ENCODE measurements at regions not wholly inside any gene's neighbourhood (a gene's known extent, or its start where the extent isn't known, plus 50 kb on each side); places are given as distances from the start of the nearest gene placed in this dataset.

DNA sequence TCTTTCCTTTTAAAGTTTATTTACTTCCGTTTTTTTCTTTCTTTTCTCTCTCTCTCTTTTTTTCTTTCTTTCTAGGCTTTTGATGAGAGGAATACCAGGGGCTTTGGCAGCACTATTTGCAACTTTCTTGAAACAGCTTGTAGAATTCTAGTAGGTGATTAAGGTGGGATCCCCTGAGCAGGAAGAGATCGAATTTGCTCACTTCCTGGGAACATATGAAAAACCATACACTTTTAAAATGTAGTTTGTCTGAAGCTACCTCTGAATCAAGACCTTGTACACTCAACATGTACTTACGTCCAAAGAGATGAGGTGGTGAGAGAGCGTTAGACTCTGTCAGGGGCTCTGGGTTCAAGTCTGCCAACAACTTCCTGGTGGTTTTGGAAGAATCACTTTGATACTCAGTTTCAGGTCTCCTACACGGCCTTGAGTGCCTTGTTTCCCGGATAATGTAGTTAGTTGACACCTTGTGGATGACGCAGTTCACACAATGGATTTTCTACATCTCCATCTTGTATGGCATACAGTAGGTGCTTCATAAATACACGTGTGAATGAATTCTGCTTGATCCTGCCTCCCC lies 229.1 kb downstream of the MYCN start:
- DNase-seq (ENCODE audit: extremely low read depth, low read depth) = no peak
- TF ChIP-seq, protein P1, sequence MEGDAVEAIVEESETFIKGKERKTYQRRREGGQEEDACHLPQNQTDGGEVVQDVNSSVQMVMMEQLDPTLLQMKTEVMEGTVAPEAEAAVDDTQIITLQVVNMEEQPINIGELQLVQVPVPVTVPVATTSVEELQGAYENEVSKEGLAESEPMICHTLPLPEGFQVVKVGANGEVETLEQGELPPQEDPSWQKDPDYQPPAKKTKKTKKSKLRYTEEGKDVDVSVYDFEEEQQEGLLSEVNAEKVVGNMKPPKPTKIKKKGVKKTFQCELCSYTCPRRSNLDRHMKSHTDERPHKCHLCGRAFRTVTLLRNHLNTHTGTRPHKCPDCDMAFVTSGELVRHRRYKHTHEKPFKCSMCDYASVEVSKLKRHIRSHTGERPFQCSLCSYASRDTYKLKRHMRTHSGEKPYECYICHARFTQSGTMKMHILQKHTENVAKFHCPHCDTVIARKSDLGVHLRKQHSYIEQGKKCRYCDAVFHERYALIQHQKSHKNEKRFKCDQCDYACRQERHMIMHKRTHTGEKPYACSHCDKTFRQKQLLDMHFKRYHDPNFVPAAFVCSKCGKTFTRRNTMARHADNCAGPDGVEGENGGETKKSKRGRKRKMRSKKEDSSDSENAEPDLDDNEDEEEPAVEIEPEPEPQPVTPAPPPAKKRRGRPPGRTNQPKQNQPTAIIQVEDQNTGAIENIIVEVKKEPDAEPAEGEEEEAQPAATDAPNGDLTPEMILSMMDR (IDR thresholded peaks at IDR 0.05; ENCODE audit: low read depth, low read length) = no peak

DNA sequence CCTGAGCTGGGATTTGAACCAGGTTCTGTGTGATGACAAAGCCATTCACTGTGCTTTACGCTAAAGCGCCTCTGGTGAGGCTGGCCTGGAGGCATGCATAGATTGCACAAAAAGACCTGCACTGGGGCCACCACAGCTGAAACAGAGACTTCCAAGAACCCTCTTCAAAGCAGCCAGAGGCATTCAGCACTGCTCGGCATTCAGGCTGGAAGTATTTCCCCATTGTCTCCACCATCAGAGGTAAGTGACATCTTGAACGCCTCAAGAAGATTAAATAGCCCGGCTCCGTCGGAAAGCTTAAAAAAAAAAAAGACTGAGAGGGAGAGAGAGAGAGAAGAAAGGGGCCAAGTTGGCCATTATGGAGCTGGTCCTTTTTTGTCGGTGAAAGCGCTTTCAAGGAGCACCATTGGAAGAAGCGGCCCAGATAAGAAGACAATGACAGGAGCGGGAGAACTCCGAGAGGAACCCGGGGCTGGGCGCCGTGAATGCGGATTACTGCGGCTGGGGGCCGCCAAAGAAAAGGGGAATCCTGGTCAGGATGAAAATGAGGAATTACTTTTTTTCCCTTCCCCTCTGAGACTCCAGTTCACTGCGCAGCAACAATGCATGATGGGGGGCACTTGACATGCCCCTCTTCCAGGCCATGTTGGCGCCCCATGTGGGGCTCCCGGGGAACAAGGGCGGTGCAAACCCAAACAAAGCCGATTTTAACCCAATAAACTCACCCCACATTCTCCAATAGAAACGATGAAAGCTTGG lies 228.3 kb downstream of the MYCN start:
- no peak for DNase-seq (ENCODE audit: extremely low read depth, low read depth)
- TF ChIP-seq, protein P1 (IDR thresholded peaks at IDR 0.05; ENCODE audit: low read depth, low read length) = no peak

DNA sequence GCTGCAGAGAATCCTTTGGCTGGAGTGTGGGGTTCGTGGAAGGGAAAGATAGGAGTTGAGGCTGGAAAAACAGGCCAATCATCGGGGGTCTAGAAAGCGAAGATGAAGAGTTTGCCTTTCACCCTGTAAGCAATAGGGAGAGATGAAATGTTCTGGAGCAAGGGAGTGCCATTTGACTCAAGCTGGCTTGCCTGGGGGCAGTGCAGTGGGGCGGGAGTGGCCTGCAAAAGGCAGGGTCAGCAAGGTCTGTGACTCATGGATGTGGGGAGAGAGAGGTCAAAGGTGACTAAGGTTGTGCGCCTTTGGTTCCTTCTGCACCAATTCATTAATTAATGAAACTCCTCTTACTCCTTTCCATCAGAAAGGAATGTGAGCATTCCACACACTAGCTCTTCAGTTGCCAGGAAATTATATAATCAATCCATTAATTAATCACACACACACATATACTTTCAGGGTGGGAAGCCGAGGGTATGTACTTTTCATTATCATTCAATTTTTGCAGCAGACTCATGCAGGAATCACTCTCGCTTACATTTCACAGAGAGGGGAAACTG lies 227.6 kb downstream of the MYCN start:
- TF ChIP-seq, protein P1 (IDR thresholded peaks at IDR 0.05; ENCODE audit: low read depth, low read length) = no peak
- no peak for DNase-seq (ENCODE audit: extremely low read depth, low read depth)

DNA sequence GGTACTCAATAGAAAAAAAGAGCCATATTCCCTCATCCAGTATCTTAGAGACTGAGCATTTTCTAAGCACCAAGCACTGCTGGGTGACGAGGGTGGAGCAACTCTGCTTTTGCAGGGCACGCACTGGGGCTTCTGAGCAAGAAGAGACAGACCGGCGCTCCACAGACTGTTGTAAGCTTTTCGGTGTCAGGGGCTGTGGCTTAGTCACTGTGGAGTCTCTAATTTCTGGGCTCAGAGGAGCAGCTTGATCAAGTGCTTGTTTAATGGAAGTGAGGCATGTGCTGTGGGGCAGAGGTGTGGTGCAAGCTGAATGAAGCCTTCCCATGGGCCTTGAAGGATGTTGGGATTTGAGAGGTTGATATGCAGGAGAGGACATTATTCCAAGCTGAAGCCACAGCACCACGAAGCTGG lies 227.1 kb downstream of the MYCN start:
- no peak for DNase-seq (ENCODE audit: extremely low read depth, low read depth)
- TF ChIP-seq, protein P1 (IDR thresholded peaks at IDR 0.05; ENCODE audit: low read depth, low read length) = no peak

DNA sequence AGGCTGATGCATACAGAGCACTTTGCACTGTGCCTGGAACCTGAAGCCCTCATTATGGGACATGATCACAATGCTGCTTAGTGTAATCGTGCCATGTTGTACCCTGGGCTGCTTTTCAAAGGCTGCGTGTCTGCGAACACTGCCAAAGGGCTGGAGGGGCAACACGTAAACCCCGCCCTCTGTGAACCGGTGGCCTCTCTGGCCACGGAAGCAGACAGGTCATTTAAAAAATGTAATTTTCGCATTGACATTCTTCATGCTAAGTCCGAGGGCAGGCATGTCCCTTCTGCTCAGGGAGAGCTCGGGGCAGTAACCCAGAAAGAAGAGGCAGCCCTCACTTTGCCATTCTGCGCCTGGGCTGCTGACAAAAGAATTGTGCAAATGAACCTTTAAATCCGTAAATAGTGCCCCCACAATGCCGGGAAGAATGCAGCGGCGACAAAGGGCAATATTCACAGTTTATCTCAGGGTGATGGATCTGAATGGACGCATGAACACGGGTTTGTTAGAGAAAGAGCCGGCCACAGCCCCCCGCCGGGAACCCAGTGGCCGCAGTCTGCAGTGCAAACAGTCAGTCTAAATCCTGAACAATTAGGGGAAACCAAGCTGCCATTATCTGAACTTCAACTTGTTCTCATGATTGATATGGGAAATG lies 226.1 kb downstream of the MYCN start:
- TF ChIP-seq, protein P1 (IDR thresholded peaks at IDR 0.05; ENCODE audit: low read depth, low read length) = no peak
- DNase-seq (ENCODE audit: extremely low read depth, low read depth) = no peak

DNA sequence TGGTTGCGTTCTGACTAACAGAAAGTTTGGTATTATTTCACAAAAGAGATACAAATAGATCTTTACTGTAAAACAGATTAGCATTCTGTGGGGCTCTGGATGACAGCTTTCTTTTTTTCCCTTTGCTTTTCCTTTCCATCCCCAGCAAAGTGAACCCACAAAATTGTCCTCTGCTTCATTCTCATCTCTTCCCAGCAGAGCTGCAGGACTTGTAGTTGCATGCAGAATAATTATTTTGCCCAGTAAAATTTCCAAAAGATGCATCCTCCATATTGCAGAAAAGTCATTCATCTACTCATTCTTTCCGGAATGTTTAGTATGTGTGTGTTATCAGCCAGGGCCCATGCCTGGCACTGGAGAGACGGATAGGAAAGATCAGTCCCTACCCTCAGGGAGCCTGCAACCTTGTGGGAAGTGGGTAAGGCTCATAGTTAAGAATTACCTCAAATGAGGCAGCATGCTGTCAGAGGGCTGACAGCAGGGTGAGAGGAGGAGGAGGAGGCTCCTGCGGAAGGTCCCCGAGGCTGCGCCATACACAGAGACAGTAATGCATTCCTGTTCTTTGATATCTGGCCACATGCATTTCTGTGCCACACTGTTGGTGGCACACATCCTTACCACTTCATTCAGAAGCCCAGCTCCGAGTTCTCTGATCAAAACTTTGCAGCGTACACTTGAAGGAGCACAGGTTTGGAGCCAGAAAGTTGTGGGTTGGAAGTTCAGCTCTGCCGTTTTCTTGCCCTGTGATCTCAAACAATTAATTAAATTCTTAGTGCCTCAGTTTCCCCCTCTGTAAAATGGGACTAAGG lies 225.4 kb downstream of the MYCN start:
- TF ChIP-seq, protein P1 (IDR thresholded peaks at IDR 0.05; ENCODE audit: low read depth, low read length) = no peak
- DNase-seq (ENCODE audit: extremely low read depth, low read depth) = no peak
